Activated CD4-positive, alpha-beta T cell treated with anti-CD3 and anti-CD28 coated beads, Interleukin-2, amount 10 ng/mL, durations not matched to agents 7 days and 5 days (primary cell): ENCODE measurements at regions not wholly inside any gene's neighbourhood (a gene's known extent, or its start where the extent isn't known, plus 50 kb on each side); places are given as distances from the start of the nearest gene placed in this dataset.

Source experiments
- CTCF ChIA-PET: fragments of 350-600 bp; sonication (Branson Sonifier 250); formaldehyde crosslinking; loops from one replicate; lab custom pipeline; 2021; ENCODE audit warnings: antibody characterized with exemption; lab: Charles Lee
- POLR2A ChIA-PET: fragments of 350-600 bp; sonication (Branson Sonifier 250); formaldehyde crosslinking; loops from one replicate; lab custom pipeline; 2021; ENCODE audit warnings: antibody characterized with exemption; lab: Charles Lee
- DNase-seq: peaks from one replicate; pipeline ENCODE4 v3.0.0-alpha.2; 2020
- H3K27ac Mint-ChIP-seq: one replicate; pipeline ENCODE4 v1.8.0; 2021; ENCODE audit warnings: mild to moderate bottlenecking, moderate library complexity, mixed read lengths
- H3K27me3 Mint-ChIP-seq: one replicate; pipeline ENCODE4 v1.8.0; 2021; ENCODE audit warnings: mixed read lengths
- H3K36me3 Mint-ChIP-seq: one replicate; pipeline ENCODE4 v1.8.0; 2021; ENCODE audit warnings: low read depth, mixed read lengths
- H3K4me1 Mint-ChIP-seq: one replicate; pipeline ENCODE4 v1.8.0; 2021; ENCODE audit warnings: mixed read lengths
- H3K4me3 Mint-ChIP-seq: one replicate; pipeline ENCODE4 v1.8.0; 2021; ENCODE audit warnings: mild to moderate bottlenecking, moderate library complexity, mixed read lengths
- H3K9me3 Mint-ChIP-seq: one replicate; pipeline ENCODE4 v1.8.0; 2021; ENCODE audit warnings: mixed read lengths

DNA sequence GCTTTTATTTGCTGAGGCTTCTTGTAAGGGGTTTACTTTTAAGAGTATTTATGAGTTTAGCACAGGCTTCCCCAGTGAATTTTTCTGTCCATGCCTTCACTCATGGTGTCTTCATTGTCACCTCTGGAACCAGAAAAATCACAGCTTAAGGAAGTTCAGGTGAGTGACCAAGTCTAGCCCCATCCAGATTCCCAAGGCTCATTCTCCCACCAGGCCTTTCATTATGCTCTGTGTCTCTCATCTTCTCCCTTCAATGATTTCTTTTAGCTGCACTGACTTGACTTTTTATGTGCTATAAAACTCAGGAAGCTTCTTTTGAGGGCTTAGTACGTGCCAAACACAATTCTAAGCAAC lies 64.9 kb upstream of the NEDD9 start:
- Mint-ChIP-seq H3K4me3 (no peak overlapping the region), H3K36me3 (peaks cover 84% of the 10 kb centered on the region), H3K9me3 (peaks cover 31% of the 10 kb centered on the region), H3K27ac (no peak overlapping the region), H3K27me3 (no peaks in the 10 kb centered on the region), H3K4me1 (peaks cover 29% of the 10 kb centered on the region)
- no peak for DNase-seq
- POLR2A ChIA-PET, result no interaction called here
- CTCF ChIA-PET, result no interaction called here

DNA sequence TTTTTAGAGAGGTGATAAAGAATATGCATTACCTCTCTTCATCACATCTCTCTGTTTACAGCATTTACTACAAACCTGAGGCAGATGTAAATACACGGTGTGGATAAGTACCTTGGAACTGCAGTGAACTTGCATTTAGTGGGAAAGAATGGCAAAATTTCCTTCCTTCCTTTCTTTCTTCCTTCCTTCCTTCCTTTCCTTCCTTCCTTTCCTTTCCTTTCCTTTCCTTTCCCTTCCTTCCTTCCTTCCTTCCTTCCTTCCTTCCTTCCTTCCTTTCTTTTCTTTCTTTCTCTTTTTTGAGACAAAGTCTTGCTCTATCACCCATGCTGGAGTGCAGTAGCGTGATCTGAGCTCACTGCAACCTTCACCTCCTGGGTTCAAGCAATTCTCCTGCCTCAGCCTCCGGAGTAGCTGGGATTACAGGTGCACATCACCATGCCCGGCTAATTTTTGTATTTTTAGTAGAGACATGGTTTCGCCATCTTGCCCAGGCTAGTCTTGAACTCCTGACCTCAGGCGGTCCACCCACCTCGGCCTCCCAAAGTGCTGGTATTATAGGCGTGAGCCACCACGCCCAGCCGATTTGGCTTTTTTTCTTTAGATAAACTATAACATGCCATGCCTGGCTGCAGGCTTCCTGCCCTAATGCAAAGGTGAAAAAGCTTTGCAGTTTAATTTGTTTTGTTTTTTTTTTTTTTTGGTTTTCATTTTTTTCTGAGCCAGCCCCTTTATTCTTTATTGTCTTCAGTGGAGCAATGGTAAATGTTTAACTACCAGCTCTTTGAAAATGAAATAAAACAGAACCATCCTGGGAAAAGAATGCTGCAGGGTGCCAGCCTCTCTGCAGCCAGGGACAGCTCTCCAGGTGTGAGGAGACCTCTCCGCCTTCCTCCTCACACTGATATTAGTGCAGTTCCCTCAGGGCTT lies 64.2 kb upstream of the NEDD9 start:
- Mint-ChIP-seq H3K27ac (no peak overlapping the region), H3K36me3 (peaks cover 87% of the 10 kb centered on the region), H3K27me3 (no peaks in the 10 kb centered on the region), H3K4me3 (no peak overlapping the region), H3K4me1 (peaks cover 34% of the 10 kb centered on the region), H3K9me3 (peaks cover 30% of the 10 kb centered on the region)
- ChIA-PET POLR2A (no interaction called here), CTCF (no interaction called here)
- DNase-seq, result no peak

DNA sequence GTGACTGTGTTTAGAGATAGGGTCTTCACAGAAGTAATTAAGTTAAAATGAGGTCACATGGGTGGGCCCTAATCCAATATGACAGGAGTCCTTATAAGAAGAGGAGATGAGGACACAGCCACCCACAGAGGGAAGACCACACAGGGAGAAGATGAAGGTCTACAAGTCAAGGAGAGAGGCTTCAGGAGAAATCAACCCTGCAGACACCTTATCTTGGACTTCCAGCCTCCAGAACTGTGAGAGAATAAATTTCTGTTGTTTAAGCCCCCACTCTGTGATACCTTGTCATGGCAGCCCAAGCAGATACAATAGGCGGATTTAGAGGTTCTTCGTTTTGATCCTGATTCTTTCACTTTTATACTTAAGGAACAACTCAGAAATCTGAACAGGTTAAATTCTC lies 63.5 kb upstream of the NEDD9 start:
- ChIA-PET CTCF (interaction anchor here (1.2 kb wide), 1 partner anchor 11 kb away, joined by 3 read pairs; no protein-coding TSS in a partner anchor), POLR2A (no interaction called here)
- Mint-ChIP-seq H3K9me3 (peaks cover 26% of the 10 kb centered on the region), H3K27me3 (no peaks in the 10 kb centered on the region), H3K4me3 (no peak overlapping the region), H3K4me1 (peaks cover 30% of the 10 kb centered on the region), H3K36me3 (peaks cover 85% of the 10 kb centered on the region), H3K27ac (no peak overlapping the region)
- no peak for DNase-seq

- no peak overlapping the region for H3K27ac Mint-ChIP-seq
- H3K4me1 Mint-ChIP-seq, result peaks cover 17% of the 10 kb centered on the region
- peaks cover 75% of the 10 kb centered on the region for H3K36me3 Mint-ChIP-seq
- DNase-seq, result no peak
- peaks cover 20% of the 10 kb centered on the region for H3K9me3 Mint-ChIP-seq
- ChIA-PET POLR2A (no interaction called here), CTCF (no interaction called here)
- no peak overlapping the region for H3K4me3 Mint-ChIP-seq
- no peaks in the 10 kb centered on the region for H3K27me3 Mint-ChIP-seq
Observed at GRCh38 chr6:11294228-11294627, 61.8 kb upstream of the NEDD9 start.

DNA sequence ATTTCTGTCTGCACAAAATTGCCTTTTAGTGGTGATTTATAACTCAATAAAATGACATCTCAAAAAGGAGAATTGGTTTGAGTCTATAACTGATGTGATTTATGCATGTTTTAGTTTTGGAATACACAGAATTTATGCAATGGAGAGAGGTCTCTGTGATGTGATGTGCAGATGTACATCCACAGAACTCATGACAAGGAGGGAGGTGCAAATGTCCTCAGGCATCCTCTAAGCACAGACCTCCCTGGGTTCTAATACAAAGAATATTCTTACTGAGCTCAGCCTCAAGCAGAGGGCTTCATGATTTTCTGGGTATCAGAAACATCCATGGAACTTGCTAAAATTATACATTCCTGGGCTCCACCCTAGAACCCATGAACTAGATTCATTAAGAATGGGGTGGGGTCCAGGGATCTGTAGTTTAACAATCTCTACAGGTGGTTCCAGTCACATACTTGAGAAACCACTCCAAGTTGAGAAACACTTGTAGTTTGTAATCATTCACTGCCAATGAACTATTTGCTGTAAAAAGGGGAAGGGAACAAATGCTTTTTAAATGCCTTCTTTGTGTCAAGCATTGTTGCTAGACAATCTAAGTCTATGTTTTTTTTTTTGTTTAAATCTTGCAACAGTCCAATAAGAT lies 60.2 kb upstream of the NEDD9 start:
- peaks cover 71% of the 10 kb centered on the region for H3K36me3 Mint-ChIP-seq
- no peak overlapping the region for H3K4me3 Mint-ChIP-seq
- ChIA-PET POLR2A (no interaction called here), CTCF (no interaction called here)
- peaks cover 18% of the 10 kb centered on the region for H3K9me3 Mint-ChIP-seq
- H3K27ac Mint-ChIP-seq, result no peak overlapping the region
- no peak for DNase-seq
- H3K4me1 Mint-ChIP-seq, result peaks cover 10% of the 10 kb centered on the region
- H3K27me3 Mint-ChIP-seq, result no peaks in the 10 kb centered on the region

- POLR2A ChIA-PET, result no interaction called here
- CTCF ChIA-PET, result no interaction called here
- Mint-ChIP-seq H3K27ac (no peak overlapping the region), H3K36me3 (peaks cover 69% of the 10 kb centered on the region), H3K4me1 (peaks cover 10% of the 10 kb centered on the region), H3K27me3 (no peaks in the 10 kb centered on the region), H3K9me3 (peaks cover 19% of the 10 kb centered on the region), H3K4me3 (no peak overlapping the region)
- DNase-seq, result no peak
Observed at GRCh38 chr6:11292091-11292490, 59.6 kb upstream of the NEDD9 start.

- Mint-ChIP-seq H3K27me3 (no peaks in the 10 kb centered on the region), H3K36me3 (peaks cover 65% of the 10 kb centered on the region), H3K9me3 (peaks cover 19% of the 10 kb centered on the region), H3K27ac (no peak overlapping the region), H3K4me3 (no peak overlapping the region), H3K4me1 (peaks cover 10% of the 10 kb centered on the region)
- POLR2A ChIA-PET, result no interaction called here
- no peak for DNase-seq
- CTCF ChIA-PET, result no interaction called here
Observed at GRCh38 chr6:11291582-11291981, 59.1 kb upstream of the NEDD9 start.

GRCh38 chr6:11290027-11290426 lies 57.6 kb upstream of the NEDD9 start:
- CTCF ChIA-PET, result interaction anchor here (0.6 kb wide), 1 partner anchor 55 kb away, joined by 4 read pairs; no protein-coding TSS in a partner anchor
- Mint-ChIP-seq H3K27ac (no peak overlapping the region), H3K4me3 (no peak overlapping the region), H3K4me1 (peaks cover 15% of the 10 kb centered on the region), H3K9me3 (peaks cover 11% of the 10 kb centered on the region), H3K36me3 (peaks cover 55% of the 10 kb centered on the region), H3K27me3 (no peaks in the 10 kb centered on the region)
- POLR2A ChIA-PET, result no interaction called here
- DNase-seq, result no peak

DNA sequence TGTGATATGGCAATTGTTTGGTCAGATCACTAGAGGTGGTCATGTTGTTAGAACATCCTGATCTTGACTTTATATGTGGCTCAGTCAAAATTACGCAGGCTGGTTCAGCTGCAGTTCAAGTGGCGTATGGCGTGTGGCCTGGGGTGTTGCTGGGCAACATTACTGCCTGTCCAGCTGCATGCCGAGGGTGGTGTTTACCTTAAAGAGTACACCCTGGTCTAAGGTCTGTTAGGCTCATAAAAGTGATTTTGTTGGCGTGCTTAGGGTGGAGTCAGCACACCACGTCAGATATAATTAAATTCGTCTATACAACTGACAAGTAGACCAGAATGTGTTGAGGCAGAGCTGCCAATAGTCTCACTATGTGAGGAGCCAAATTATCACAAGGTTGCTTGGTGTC lies 55.6 kb upstream of the NEDD9 start:
- no peaks in the 10 kb centered on the region for H3K27me3 Mint-ChIP-seq
- no peak for DNase-seq
- POLR2A ChIA-PET, result no interaction called here
- H3K36me3 Mint-ChIP-seq, result peaks cover 41% of the 10 kb centered on the region
- peaks cover 17% of the 10 kb centered on the region for H3K4me1 Mint-ChIP-seq
- no peak overlapping the region for H3K4me3 Mint-ChIP-seq
- no peak overlapping the region for H3K27ac Mint-ChIP-seq
- peaks cover 6% of the 10 kb centered on the region for H3K9me3 Mint-ChIP-seq
- CTCF ChIA-PET, result interaction anchor here (0.9 kb wide), 1 partner anchor 209 kb away, joined by 3 read pairs; no protein-coding TSS in a partner anchor

GRCh38 chr6:11284996-11285395 lies 52.5 kb upstream of the NEDD9 start:
- no peaks in the 10 kb centered on the region for H3K27me3 Mint-ChIP-seq
- CTCF ChIA-PET, result no interaction called here

DNA sequence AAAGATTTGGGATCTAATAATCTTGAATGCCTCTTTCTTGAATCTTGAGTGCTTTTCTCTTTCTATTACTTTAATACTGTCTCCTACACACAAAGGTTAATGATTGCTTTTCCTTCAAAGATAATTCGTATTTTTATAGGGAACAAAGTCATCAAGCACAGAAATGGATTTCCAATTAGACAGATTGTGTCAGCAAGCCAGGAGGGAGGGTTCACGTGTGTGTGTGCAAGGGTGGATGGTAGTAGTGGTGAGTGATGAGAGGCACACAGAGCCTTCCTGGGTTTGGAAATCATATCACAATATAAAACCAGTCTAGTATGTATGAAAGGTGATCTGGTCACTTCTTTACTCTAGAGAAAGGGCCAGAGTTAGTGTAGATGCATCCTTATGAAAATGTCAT lies 51.2 kb upstream of the NEDD9 start:
- DNase-seq, result no peak
- Mint-ChIP-seq H3K4me3 (no peak overlapping the region), H3K36me3 (peaks cover 22% of the 10 kb centered on the region), H3K27me3 (no peaks in the 10 kb centered on the region), H3K9me3 (peaks cover 6% of the 10 kb centered on the region), H3K27ac (no peak overlapping the region), H3K4me1 (peaks cover 9% of the 10 kb centered on the region)
- ChIA-PET CTCF (no interaction called here), POLR2A (interaction anchor here (0.6 kb wide), 1 partner anchor 38 kb away, joined by 6 read pairs; no protein-coding TSS in a partner anchor)

More at GRCh38 chr6:11284996-11285395, 52.5 kb upstream of the NEDD9 start:
- peaks cover 24% of the 10 kb centered on the region for H3K36me3 Mint-ChIP-seq
- no peak overlapping the region for H3K4me3 Mint-ChIP-seq
- H3K4me1 Mint-ChIP-seq, result peaks cover 8% of the 10 kb centered on the region
- H3K9me3 Mint-ChIP-seq, result peaks cover 6% of the 10 kb centered on the region
- no peak overlapping the region for H3K27ac Mint-ChIP-seq
- POLR2A ChIA-PET, result no interaction called here
- no peak for DNase-seq

- peaks cover 16% of the 10 kb centered on the region for H3K4me1 Mint-ChIP-seq
- CTCF ChIA-PET, result interaction anchor here (0.5 kb wide), 1 partner anchor 230 kb away, joined by 3 read pairs; no protein-coding TSS in a partner anchor
- H3K9me3 Mint-ChIP-seq, result peaks cover 6% of the 10 kb centered on the region
- H3K27ac Mint-ChIP-seq, result no peak overlapping the region
- POLR2A ChIA-PET, result interaction anchor here (0.6 kb wide), 1 partner anchor 37 kb away, joined by 6 read pairs; no protein-coding TSS in a partner anchor
- peaks cover 18% of the 10 kb centered on the region for H3K36me3 Mint-ChIP-seq
- H3K4me3 Mint-ChIP-seq, result no peak overlapping the region
- no peak for DNase-seq
- no peaks in the 10 kb centered on the region for H3K27me3 Mint-ChIP-seq
Observed at GRCh38 chr6:11282875-11283274, 50.4 kb upstream of the NEDD9 start.
